ENCODE measurements at regions not wholly inside any gene's neighbourhood (a gene's known extent, or its start where the extent isn't known, plus 50 kb on each side); places are given as distances from the start of the nearest gene placed in this dataset.
"Not testable (repeated sequence)": the region's sequence is repeated elsewhere in the genome, so short reads cannot be mapped to it uniquely, and the experiment has no call there.

DNA sequence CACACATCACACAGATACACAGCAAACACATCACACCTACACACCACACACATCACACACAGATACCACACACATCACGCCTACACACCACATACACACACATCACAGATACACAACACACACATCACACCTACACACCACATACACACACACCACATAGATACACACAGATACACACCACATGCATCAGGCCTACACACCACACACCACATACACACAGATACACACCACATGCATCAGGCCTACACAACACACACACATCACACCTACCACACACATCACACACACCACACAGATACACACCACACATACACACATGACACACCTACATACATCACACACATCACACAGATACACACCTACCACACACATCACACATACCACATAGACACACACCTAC, 158.8 kb downstream of the NDUFA10 start:
- no peak for DNase-seq (ENCODE audit: low spot score in 2 of 2)
- Histone ChIP-seq H3K9me3 (no peaks in the 10 kb centered on the region), H3K27me3 (peaks cover 5% of the 10 kb centered on the region), H3K4me1 (no peaks in the 10 kb centered on the region), H3K27ac (no peak overlapping the region), H3K4me3 (no peak overlapping the region), H3K36me3 (no peaks in the 10 kb centered on the region)
- TF ChIP-seq POLR2AphosphoS5 (IDR thresholded peaks at IDR 0.05) (no peak), EP300 (IDR thresholded peaks at IDR 0.05) (no peak), POLR2A (IDR thresholded peaks at IDR 0.05) (no peak)
- TF ChIP-seq, protein P1, sequence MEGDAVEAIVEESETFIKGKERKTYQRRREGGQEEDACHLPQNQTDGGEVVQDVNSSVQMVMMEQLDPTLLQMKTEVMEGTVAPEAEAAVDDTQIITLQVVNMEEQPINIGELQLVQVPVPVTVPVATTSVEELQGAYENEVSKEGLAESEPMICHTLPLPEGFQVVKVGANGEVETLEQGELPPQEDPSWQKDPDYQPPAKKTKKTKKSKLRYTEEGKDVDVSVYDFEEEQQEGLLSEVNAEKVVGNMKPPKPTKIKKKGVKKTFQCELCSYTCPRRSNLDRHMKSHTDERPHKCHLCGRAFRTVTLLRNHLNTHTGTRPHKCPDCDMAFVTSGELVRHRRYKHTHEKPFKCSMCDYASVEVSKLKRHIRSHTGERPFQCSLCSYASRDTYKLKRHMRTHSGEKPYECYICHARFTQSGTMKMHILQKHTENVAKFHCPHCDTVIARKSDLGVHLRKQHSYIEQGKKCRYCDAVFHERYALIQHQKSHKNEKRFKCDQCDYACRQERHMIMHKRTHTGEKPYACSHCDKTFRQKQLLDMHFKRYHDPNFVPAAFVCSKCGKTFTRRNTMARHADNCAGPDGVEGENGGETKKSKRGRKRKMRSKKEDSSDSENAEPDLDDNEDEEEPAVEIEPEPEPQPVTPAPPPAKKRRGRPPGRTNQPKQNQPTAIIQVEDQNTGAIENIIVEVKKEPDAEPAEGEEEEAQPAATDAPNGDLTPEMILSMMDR (IDR thresholded peaks at IDR 0.05): no peak
- WGBS: 100% methylated on average over 1 of the region's 1 CpG

DNA sequence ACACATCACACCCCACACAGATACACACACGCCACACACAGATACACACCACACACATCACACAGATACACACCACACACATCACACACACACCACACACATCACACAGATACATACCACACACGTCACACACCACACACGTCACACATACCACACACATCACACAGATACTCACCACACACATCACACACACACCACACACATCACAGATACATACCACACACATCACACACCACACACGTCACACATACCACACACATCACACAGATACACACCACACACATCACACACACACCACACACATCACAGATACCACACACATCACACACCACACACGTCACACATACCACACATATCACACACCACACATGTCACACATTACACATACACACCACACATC, 159.3 kb downstream of the NDUFA10 start:
- 87% methylated on average over 5 of the region's 5 CpGs for WGBS
- not testable (repeated sequence) for H3K27ac ChIP-seq; H3K4me3 ChIP-seq; H3K27me3 ChIP-seq; H3K9me3 ChIP-seq; H3K4me1 ChIP-seq; DNase-seq (ENCODE audit: low spot score in 2 of 2); H3K36me3 ChIP-seq

DNA sequence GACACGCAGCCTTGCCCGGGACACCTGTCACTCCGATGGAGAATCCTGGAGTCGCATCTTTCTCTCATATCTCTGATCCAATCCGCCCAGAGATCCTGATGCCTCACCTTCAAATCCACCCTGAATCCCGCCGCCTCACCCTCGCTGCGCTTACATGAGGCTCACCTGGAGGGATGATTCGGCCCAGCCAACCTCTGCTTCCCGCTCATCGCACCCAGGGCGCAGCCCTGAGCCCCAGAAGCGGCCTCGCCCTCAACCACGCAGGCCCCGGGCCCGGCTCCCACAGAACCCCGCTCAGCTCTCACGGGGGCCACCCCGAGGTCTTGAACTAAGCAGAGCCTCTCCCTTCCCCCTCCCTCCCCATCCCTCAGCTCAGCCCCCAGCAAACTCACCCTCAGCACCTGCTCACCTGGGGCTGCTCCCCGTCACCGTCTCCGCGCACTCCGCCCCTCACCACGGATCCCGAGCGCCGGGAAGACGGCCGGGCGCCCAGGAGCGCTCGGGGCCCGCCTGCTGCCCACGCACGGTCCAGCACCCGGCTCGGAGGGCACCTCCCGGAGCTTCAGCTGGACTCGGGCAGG, 160.0 kb downstream of the NDUFA10 start:
- Histone ChIP-seq H3K27ac (no peak overlapping the region), H3K9me3 (no peaks in the 10 kb centered on the region), H3K4me3 (no peak overlapping the region), H3K27me3 (peaks cover 5% of the 10 kb centered on the region), H3K36me3 (no peaks in the 10 kb centered on the region), H3K4me1 (no peaks in the 10 kb centered on the region)
- TF ChIP-seq, protein P1 (IDR thresholded peaks at IDR 0.05): no peak
- TF ChIP-seq EP300 (IDR thresholded peaks at IDR 0.05) (no peak), POLR2A (IDR thresholded peaks at IDR 0.05) (no peak), POLR2AphosphoS5 (IDR thresholded peaks at IDR 0.05) (no peak)
- DNase-seq (ENCODE audit: low spot score in 2 of 2): peak in 1 of 2 donors; percentile 74
- 94% methylated on average over 33 of the region's 42 CpGs for whole genome bisulfite sequencing

DNA sequence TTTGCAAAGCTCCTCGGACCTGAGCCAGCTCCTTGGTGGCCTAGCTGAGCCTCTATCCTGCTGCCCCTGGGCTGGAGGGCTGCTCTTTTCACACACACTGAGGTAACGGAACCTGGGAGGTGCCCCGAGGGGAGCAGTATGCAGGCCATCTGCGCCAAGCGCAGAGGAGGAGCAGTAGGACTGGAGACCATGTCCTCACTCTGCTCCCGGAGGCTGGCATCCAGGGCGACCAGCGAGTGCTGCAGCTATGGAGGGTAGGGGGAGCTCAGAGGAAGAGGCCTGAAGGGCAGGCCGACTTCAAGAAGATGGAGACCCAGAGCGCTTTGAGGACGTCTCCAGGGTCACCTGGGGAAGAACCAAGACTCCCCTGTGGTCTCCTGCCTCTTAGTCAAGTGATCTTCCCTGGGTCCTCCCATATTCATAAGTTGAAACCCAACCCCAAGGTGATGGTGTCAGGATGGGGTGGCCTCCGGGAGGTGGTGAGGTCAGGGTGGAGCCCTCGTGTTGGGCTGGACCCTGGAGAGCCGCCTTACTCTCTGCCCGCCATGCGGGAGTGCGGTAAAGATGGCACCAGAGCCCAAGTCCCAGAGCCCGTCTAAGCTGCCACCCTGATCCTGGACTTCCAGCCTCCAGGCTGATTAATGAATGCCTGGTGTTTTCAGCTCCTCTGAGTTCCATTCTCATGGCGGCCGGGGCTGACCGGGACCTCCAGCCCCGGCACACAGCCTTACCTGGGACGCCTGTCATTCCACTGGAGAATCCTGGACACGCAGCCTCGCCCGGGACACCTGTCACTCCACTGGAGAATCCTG, 160.7 kb downstream of the NDUFA10 start:
- Histone ChIP-seq H3K27me3 (peaks cover 4% of the 10 kb centered on the region), H3K4me1 (no peaks in the 10 kb centered on the region), H3K4me3 (no peak overlapping the region), H3K9me3 (no peaks in the 10 kb centered on the region), H3K36me3 (no peaks in the 10 kb centered on the region), H3K27ac (no peak overlapping the region)
- DNase-seq (ENCODE audit: low spot score in 2 of 2): no peak
- TF ChIP-seq, protein P1 (IDR thresholded peaks at IDR 0.05): no peak
- TF ChIP-seq POLR2A (IDR thresholded peaks at IDR 0.05) (no peak), POLR2AphosphoS5 (IDR thresholded peaks at IDR 0.05) (no peak), EP300 (IDR thresholded peaks at IDR 0.05) (no peak)
- 91% methylated on average over 24 of the region's 26 CpGs for WGBS

DNA sequence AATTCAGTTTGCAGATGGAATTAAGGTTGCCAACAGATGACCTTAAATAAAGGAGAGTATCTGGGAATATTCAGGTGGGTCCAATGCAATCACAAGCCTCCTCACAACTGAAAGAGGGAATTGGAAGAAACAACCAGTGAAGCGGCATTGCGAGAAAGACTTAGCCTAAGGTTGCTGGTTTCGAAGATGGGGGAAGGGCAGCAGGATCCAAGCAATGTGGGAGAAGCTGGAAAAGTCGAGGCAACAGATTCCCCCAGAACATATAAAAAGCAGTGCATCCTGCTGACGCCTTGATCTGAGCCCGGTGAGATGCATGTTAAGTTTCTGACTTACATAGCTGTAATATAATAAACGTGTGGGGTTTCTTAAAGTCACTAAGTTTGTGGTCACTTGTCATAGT, 162.5 kb downstream of the NDUFA10 start:
- no peaks in the 10 kb centered on the region for H3K4me1 ChIP-seq
- TF ChIP-seq EP300 (IDR thresholded peaks at IDR 0.05) (no peak), POLR2A (IDR thresholded peaks at IDR 0.05) (no peak), POLR2AphosphoS5 (IDR thresholded peaks at IDR 0.05) (no peak)
- TF ChIP-seq, protein P1 (IDR thresholded peaks at IDR 0.05): no peak
- 68% methylated on average over 7 of the region's 7 CpGs for WGBS
- H3K27me3 ChIP-seq: no peaks in the 10 kb centered on the region
- H3K9me3 ChIP-seq: no peaks in the 10 kb centered on the region
- H3K27ac ChIP-seq: no peak overlapping the region
- no peak for DNase-seq (ENCODE audit: low spot score in 2 of 2)
- H3K4me3 ChIP-seq: no peak overlapping the region
- H3K36me3 ChIP-seq: no peaks in the 10 kb centered on the region

Measured in suprapubic skin (tissue), 4 donors.